OCI-LY3 (cell line): ENCODE measurements at regions not wholly inside any gene's neighbourhood (a gene's known extent, or its start where the extent isn't known, plus 50 kb on each side); places are given as distances from the start of the nearest gene placed in this dataset.

Experiments used
- EZH2phosphoT487 ChIP-seq: fragments of 200-600 bp; shearing (Covaris generic); IDR thresholded peaks from 2 replicates; pipeline ENCODE4 v1.6.1; 2018; ENCODE audit warnings: antibody characterized with exemption, mixed run types, low read depth
- TF ChIP-seq, protein P1 (sequence below): fragments of 200-600, 300-600 bp; sonication (generic); IDR thresholded peaks from 2 replicates; pipeline ENCODE4 v1.5.1; 2014; ENCODE audit warnings: antibody characterized with exemption, low read length, low read depth

DNA sequence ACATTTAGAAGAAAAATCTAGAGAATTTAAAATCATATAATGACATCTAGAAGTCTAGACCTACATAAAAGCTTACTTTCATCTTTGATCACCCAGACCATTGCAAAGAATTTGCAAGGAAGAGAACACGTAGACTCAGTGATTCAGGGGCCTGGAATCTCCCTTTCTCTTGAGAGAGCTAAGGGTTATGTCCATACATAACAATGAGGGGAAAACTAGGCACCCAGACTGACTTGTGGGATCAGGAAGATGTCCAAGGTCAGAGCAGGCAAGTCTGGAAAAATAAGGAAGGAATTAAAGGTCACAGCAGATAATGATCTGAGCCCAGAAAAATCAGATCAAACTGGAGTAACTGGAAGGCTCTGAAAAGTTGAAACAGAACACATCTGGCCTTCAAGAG lies 198.4 kb upstream of the SFRP2 start:
- TF ChIP-seq, protein P1, sequence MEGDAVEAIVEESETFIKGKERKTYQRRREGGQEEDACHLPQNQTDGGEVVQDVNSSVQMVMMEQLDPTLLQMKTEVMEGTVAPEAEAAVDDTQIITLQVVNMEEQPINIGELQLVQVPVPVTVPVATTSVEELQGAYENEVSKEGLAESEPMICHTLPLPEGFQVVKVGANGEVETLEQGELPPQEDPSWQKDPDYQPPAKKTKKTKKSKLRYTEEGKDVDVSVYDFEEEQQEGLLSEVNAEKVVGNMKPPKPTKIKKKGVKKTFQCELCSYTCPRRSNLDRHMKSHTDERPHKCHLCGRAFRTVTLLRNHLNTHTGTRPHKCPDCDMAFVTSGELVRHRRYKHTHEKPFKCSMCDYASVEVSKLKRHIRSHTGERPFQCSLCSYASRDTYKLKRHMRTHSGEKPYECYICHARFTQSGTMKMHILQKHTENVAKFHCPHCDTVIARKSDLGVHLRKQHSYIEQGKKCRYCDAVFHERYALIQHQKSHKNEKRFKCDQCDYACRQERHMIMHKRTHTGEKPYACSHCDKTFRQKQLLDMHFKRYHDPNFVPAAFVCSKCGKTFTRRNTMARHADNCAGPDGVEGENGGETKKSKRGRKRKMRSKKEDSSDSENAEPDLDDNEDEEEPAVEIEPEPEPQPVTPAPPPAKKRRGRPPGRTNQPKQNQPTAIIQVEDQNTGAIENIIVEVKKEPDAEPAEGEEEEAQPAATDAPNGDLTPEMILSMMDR = no peak
- TF ChIP-seq EZH2phosphoT487 = no peak
